A673 (cell line): ENCODE measurements at regions not wholly inside any gene's neighbourhood (a gene's known extent, or its start where the extent isn't known, plus 50 kb on each side); places are given as distances from the start of the nearest gene placed in this dataset.

Experiments
- CTCF ChIP-seq: fragments of 300-800, 200-600 bp; sonication (generic); conservative IDR thresholded peaks from 2 replicates; pipeline ENCODE4 v1.5.1; 2017; ENCODE audit warnings: low read depth, mild to moderate bottlenecking, antibody characterized with exemption, low read length, moderate library complexity, mixed read lengths
- EZH2 ChIP-seq: fragments of 200-600 bp; sonication (generic); IDR thresholded peaks from 2 replicates; pipeline ENCODE4 v1.6.1; 2017; ENCODE audit warnings: borderline replicate concordance, low read depth, mild to moderate bottlenecking, mixed read lengths, antibody characterized with exemption, low read length; ENCODE audit not compliant: poor library complexity, severe bottlenecking

GRCh38 chr5:84436866-84437265 is 52.2 kb upstream of the EDIL3 start:
- TF ChIP-seq CTCF (no peak), EZH2 (no peak)
